ENCODE measurements at regions not wholly inside any gene's neighbourhood (a gene's known extent, or its start where the extent isn't known, plus 50 kb on each side); places are given as distances from the start of the nearest gene placed in this dataset.

DNA sequence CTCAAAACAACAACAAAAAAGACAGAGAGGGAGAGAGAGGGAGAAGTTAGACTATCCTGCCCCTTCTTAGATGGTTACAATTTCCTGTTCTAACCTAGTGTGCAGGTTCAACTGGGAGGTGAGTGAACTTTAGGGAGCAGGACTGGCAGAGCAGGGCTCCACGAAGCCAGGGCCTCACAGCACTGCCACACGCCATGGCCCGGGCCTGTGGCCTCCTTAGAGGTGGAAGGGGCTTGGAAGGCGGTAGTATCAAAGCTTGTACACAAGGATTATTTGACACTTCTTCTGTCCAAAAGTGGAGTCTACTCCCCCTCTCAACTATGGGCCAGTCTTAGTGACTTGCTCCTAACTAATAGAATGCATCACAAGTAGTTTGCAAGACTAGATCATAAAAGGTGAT, 62.9 kb upstream of the TMEM72 start:
- Histone ChIP-seq H4K91ac (ENCODE audit: low read length) (no peak overlapping the region), H4K8ac (ENCODE audit: low read length) (no peak overlapping the region), H3K4ac (ENCODE audit: low read depth in 1 of 2, low read length in 2 of 2) (no peak overlapping the region), H3K4me3 (ENCODE audit: insufficient read depth in 1 of 2, low read depth in 1 of 2, low read length in 2 of 2) (no peak overlapping the region), H3K4me2 (ENCODE audit: low read length, poor library complexity, severe bottlenecking) (no peak overlapping the region), H2BK12ac (ENCODE audit: low read length in 2 of 2) (no peak overlapping the region), H3K9ac (ENCODE audit: low read length) (no peak overlapping the region), H2AFZ (ENCODE audit: low read depth, low read length) (no peak overlapping the region), H3K9me3 (ENCODE audit: control insufficient read depth, low read length) (peaks cover 15% of the 10 kb centered on the region), H2BK5ac (ENCODE audit: low read depth, low read length, poor library complexity, severe bottlenecking) (no peak overlapping the region), H3K27me3 (ENCODE audit: control insufficient read depth in 1 of 2, insufficient read depth in 1 of 2, low read length in 2 of 2) (no peaks in the 10 kb centered on the region), H3K23ac (ENCODE audit: low read length in 2 of 2) (no peak overlapping the region), H3K27ac (ENCODE audit: low read length, poor library complexity, severe bottlenecking) (no peak overlapping the region), H2BK15ac (ENCODE audit: low read depth, poor library complexity, severe bottlenecking) (no peak overlapping the region), H3K14ac (ENCODE audit: low read length in 2 of 2) (no peak overlapping the region), H3K36me3 (ENCODE audit: control insufficient read depth in 1 of 2, insufficient read depth in 2 of 2, low read depth in 1 of 2, low read length in 2 of 2) (no peaks in the 10 kb centered on the region), H3K79me1 (replicated peaks; ENCODE audit: low read length, poor library complexity, severe bottlenecking) (no peaks in the 10 kb centered on the region), H3K18ac (ENCODE audit: low read depth in 1 of 2, low read length in 2 of 2) (no peak overlapping the region), H3K4me1 (ENCODE audit: control insufficient read depth, insufficient read depth, low read depth, low read length) (peaks cover 2% of the 10 kb centered on the region), H2BK120ac (ENCODE audit: low read depth, low read length) (no peak overlapping the region), H2AK5ac (ENCODE audit: low read length, severe bottlenecking) (no peak overlapping the region)
- no peak for DNase-seq
- WGBS: 85% methylated on average over 4 of the region's 4 CpGs

DNA sequence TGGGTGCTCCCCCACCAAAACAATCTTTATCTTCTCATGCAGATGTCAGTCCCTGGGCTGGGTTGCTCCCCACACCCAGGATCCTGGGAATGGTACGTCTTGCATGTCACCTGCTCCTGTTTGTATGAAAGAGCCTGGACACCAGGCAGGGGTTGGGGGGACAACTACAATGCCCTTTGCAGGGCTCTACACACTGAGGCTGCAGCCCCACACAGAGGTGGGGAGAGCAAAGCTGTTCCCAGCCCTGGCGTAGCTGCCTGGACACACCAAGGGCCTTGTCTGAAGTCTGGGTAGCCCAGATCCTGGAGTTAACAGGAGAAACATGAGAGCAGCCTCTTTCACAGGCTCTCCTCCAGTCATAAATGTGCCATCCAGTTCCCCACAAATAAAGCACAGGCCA, 61.2 kb upstream of the TMEM72 start:
- H2BK15ac ChIP-seq (ENCODE audit: low read depth, poor library complexity, severe bottlenecking): no peak overlapping the region
- no peak overlapping the region for H3K27ac ChIP-seq (ENCODE audit: low read length, poor library complexity, severe bottlenecking)
- no peak overlapping the region for H2AK5ac ChIP-seq (ENCODE audit: low read length, severe bottlenecking)
- no peak overlapping the region for H2AFZ ChIP-seq (ENCODE audit: low read depth, low read length)
- H2BK12ac ChIP-seq (ENCODE audit: low read length in 2 of 2): no peak overlapping the region
- no peak overlapping the region for H3K9ac ChIP-seq (ENCODE audit: low read length)
- no peaks in the 10 kb centered on the region for H3K79me1 ChIP-seq (replicated peaks; ENCODE audit: low read length, poor library complexity, severe bottlenecking)
- H3K14ac ChIP-seq (ENCODE audit: low read length in 2 of 2): no peak overlapping the region
- H3K27me3 ChIP-seq (ENCODE audit: control insufficient read depth in 1 of 2, insufficient read depth in 1 of 2, low read length in 2 of 2): no peaks in the 10 kb centered on the region
- no peak for DNase-seq
- no peak overlapping the region for H4K91ac ChIP-seq (ENCODE audit: low read length)
- no peak overlapping the region for H3K23ac ChIP-seq (ENCODE audit: low read length in 2 of 2)
- H3K36me3 ChIP-seq (ENCODE audit: control insufficient read depth in 1 of 2, insufficient read depth in 2 of 2, low read depth in 1 of 2, low read length in 2 of 2): no peaks in the 10 kb centered on the region
- no peak overlapping the region for H3K18ac ChIP-seq (ENCODE audit: low read depth in 1 of 2, low read length in 2 of 2)
- H2BK5ac ChIP-seq (ENCODE audit: low read depth, low read length, poor library complexity, severe bottlenecking): no peak overlapping the region
- peaks cover 7% of the 10 kb centered on the region for H3K4me1 ChIP-seq (ENCODE audit: control insufficient read depth, insufficient read depth, low read depth, low read length)
- no peak overlapping the region for H2BK120ac ChIP-seq (ENCODE audit: low read depth, low read length)
- WGBS: 93% methylated on average over 2 of the region's 2 CpGs
- H3K9me3 ChIP-seq (ENCODE audit: control insufficient read depth, low read length): peaks cover 15% of the 10 kb centered on the region
- H4K8ac ChIP-seq (ENCODE audit: low read length): no peak overlapping the region
- no peak overlapping the region for H3K4me3 ChIP-seq (ENCODE audit: insufficient read depth in 1 of 2, low read depth in 1 of 2, low read length in 2 of 2)
- no peak overlapping the region for H3K4ac ChIP-seq (ENCODE audit: low read depth in 1 of 2, low read length in 2 of 2)
- H3K4me2 ChIP-seq (ENCODE audit: low read length, poor library complexity, severe bottlenecking): no peak overlapping the region

GRCh38 chr10:44850356-44850934, 60.7 kb upstream of the TMEM72 start:
- H2BK120ac ChIP-seq (ENCODE audit: low read depth, low read length): no peak overlapping the region
- no peaks in the 10 kb centered on the region for H3K79me1 ChIP-seq (replicated peaks; ENCODE audit: low read length, poor library complexity, severe bottlenecking)
- no peak overlapping the region for H3K4me3 ChIP-seq (ENCODE audit: insufficient read depth in 1 of 2, low read depth in 1 of 2, low read length in 2 of 2)
- peaks cover 7% of the 10 kb centered on the region for H3K4me1 ChIP-seq (ENCODE audit: control insufficient read depth, insufficient read depth, low read depth, low read length)
- no peak overlapping the region for H4K91ac ChIP-seq (ENCODE audit: low read length)
- H3K36me3 ChIP-seq (ENCODE audit: control insufficient read depth in 1 of 2, insufficient read depth in 2 of 2, low read depth in 1 of 2, low read length in 2 of 2): no peaks in the 10 kb centered on the region
- 89% methylated on average over 6 of the region's 8 CpGs for WGBS
- H3K27ac ChIP-seq (ENCODE audit: low read length, poor library complexity, severe bottlenecking): no peak overlapping the region
- no peak overlapping the region for H3K18ac ChIP-seq (ENCODE audit: low read depth in 1 of 2, low read length in 2 of 2)
- no peak overlapping the region for H3K9ac ChIP-seq (ENCODE audit: low read length)
- H2BK15ac ChIP-seq (ENCODE audit: low read depth, poor library complexity, severe bottlenecking): no peak overlapping the region
- peaks cover 15% of the 10 kb centered on the region for H3K9me3 ChIP-seq (ENCODE audit: control insufficient read depth, low read length)
- no peak overlapping the region for H2AK5ac ChIP-seq (ENCODE audit: low read length, severe bottlenecking)
- no peak overlapping the region for H3K14ac ChIP-seq (ENCODE audit: low read length in 2 of 2)
- no peak overlapping the region for H3K4me2 ChIP-seq (ENCODE audit: low read length, poor library complexity, severe bottlenecking)
- H2BK12ac ChIP-seq (ENCODE audit: low read length in 2 of 2): no peak overlapping the region
- H3K4ac ChIP-seq (ENCODE audit: low read depth in 1 of 2, low read length in 2 of 2): no peak overlapping the region
- H3K23ac ChIP-seq (ENCODE audit: low read length in 2 of 2): no peak overlapping the region
- no peak for DNase-seq
- no peaks in the 10 kb centered on the region for H3K27me3 ChIP-seq (ENCODE audit: control insufficient read depth in 1 of 2, insufficient read depth in 1 of 2, low read length in 2 of 2)
- H2BK5ac ChIP-seq (ENCODE audit: low read depth, low read length, poor library complexity, severe bottlenecking): no peak overlapping the region
- no peak overlapping the region for H4K8ac ChIP-seq (ENCODE audit: low read length)
- H2AFZ ChIP-seq (ENCODE audit: low read depth, low read length): no peak overlapping the region

DNA sequence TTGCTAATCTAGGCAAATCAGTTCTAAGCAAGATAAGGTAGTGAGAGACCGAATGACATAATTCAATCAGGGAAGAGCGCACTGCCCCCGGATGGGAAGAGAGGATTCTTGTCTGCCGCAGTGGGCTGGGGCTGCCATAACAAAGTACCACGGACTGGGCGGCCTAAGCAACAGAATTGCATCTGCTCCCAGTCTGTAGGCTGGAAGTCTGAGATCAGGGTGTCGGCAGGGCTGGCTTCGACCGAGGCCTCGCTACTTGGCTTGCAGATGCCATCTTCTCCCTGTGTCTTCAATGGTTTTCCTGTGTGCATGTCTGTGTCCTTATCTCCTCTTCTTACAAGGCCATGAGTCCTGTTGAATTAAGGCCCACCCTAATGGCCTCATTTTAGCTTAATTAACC, 59.7 kb upstream of the TMEM72 start:
- Histone ChIP-seq H3K14ac (ENCODE audit: low read length in 2 of 2) (no peak overlapping the region), H3K4me3 (ENCODE audit: insufficient read depth in 1 of 2, low read depth in 1 of 2, low read length in 2 of 2) (no peak overlapping the region), H2BK12ac (ENCODE audit: low read length in 2 of 2) (no peak overlapping the region), H2BK120ac (ENCODE audit: low read depth, low read length) (no peak overlapping the region), H3K18ac (ENCODE audit: low read depth in 1 of 2, low read length in 2 of 2) (no peak overlapping the region), H3K4me1 (ENCODE audit: control insufficient read depth, insufficient read depth, low read depth, low read length) (peaks cover 7% of the 10 kb centered on the region), H3K4ac (ENCODE audit: low read depth in 1 of 2, low read length in 2 of 2) (no peak overlapping the region), H3K4me2 (ENCODE audit: low read length, poor library complexity, severe bottlenecking) (no peak overlapping the region), H3K9ac (ENCODE audit: low read length) (no peak overlapping the region), H3K27me3 (ENCODE audit: control insufficient read depth in 1 of 2, insufficient read depth in 1 of 2, low read length in 2 of 2) (no peaks in the 10 kb centered on the region), H3K27ac (ENCODE audit: low read length, poor library complexity, severe bottlenecking) (no peak overlapping the region), H3K23ac (ENCODE audit: low read length in 2 of 2) (no peak overlapping the region), H3K9me3 (ENCODE audit: control insufficient read depth, low read length) (peaks cover 15% of the 10 kb centered on the region), H2BK5ac (ENCODE audit: low read depth, low read length, poor library complexity, severe bottlenecking) (no peak overlapping the region), H2AK5ac (ENCODE audit: low read length, severe bottlenecking) (no peak overlapping the region), H3K36me3 (ENCODE audit: control insufficient read depth in 1 of 2, insufficient read depth in 2 of 2, low read depth in 1 of 2, low read length in 2 of 2) (no peaks in the 10 kb centered on the region), H2AFZ (ENCODE audit: low read depth, low read length) (no peak overlapping the region), H2BK15ac (ENCODE audit: low read depth, poor library complexity, severe bottlenecking) (no peak overlapping the region), H4K8ac (ENCODE audit: low read length) (no peak overlapping the region), H3K79me1 (replicated peaks; ENCODE audit: low read length, poor library complexity, severe bottlenecking) (no peaks in the 10 kb centered on the region), H4K91ac (ENCODE audit: low read length) (no peak overlapping the region)
- DNase-seq: no peak
- WGBS: 96% methylated on average over 10 of the region's 10 CpGs

Data from mesenchymal stem cell (in vitro differentiated cells and primary cell).